IPS-NIHi7 (cell line): ENCODE measurements at regions not wholly inside any gene's neighbourhood (a gene's known extent, or its start where the extent isn't known, plus 50 kb on each side); places are given as distances from the start of the nearest gene placed in this dataset.

Experiments
- DNase-seq: peaks from one replicate; pipeline ENCODE4 v3.0.0; 2012; ENCODE audit warnings: mixed read lengths; ENCODE audit errors: extremely low spot score

GRCh38 chr3:14590569-14590968, 50.4 kb upstream of the GRIP2 start:
- DNase-seq: no peak

DNA sequence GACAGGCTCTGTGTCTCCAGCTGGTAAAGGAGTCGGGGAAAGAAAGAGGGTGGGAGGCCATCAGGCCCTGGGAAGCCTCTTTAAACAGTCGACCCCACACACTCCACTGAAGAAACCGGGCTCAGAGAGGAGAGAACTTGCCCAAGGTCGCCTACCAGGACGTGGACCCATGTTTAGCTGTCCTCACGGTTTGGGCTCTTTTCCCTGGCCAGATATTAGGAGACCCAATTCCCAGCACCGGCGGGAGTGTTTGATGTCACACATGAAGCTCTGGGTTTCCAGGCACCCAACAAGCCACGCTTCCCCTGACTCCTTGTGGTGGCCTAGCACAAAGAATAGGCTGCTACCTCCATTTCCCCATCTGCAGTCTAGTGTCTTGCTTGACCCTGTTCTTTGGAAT, 52.2 kb upstream of the GRIP2 start:
- DNase-seq: no peak

GRCh38 chr3:14592836-14593235, 52.7 kb upstream of the GRIP2 start:
- no peak for DNase-seq

DNA sequence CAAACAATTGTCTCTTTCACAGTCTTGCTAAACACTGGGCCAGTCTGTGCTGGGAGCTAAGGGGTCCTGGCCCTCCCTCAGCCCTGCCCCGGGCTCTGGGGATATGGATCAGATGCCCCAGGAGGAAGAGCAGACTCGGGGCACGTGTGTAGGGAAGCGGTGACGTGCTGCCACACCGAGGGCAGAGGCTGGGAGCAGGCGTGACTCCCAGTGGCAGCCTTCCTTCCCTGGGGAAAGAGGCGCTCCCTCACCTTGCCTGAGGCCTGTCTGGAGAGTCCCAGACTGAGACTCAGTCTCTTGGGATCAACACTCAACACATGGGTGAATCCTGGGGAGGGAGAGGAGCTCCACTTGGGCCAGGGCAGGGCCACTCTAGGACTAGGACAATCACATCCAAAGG, 54.1 kb upstream of the GRIP2 start:
- no peak for DNase-seq

DNA sequence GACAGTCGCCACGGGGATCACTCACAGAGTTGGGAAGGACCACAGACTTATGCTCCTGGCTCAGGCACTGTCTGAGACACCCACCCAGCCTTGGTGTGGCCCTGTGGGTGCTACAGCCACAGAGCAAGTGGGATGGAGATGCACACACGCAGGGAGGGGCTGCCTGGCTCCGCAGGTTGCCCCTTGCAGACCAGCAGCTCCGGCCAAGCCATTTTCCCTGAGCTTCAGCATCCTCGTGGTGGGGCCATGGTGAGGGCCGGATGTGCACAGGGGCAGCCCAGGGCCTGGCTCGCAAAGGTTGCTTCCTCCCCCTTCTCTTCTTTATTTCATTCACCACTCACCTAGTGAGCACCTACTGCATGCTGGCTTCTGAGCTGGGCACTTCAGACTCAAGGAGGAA, 55.4 kb upstream of the GRIP2 start:
- DNase-seq: no peak

DNA sequence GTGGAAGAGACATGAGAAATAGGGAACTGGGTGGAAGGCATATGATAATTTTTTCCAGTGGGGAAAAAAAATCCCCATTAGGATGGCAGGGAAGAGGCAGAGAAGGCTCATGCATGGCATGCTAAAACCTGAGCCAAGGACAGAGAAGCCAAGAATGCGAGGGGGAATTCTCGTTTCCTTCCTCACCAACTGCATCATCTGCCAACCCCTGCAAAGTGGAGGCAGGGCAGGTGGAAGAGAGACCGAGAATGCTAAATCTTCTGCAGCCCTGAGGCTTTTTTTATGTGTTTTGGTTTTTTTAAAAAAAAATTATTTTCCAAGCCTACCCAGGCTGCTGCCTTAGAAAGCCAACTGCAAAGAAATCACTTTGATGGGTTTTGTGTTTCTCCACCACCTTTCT, 54.3 kb upstream of the CCDC174 start:
- DNase-seq: no peak

DNA sequence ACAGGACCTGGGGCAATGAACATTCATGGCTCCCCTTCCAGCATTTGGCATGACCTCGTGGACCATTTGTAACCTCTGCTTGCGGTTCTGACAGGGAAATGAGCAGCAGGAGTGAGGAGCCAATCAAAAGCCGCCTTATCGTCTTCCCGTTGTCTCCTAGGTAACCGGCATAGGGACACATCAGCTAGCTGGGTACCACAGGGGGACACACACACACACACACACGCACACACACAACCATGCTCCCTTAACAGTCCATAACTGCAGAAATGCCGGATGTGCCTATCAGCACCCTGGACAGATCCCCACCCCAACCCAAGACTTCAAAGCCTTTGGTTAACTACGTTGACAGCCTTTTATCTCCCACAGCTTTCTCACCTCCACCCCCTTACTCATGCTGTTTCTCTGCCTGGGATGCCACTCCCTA, 53.4 kb upstream of the CCDC174 start:
- DNase-seq: peak; percentile 79

GRCh38 chr3:14599488-14599887, 52.1 kb upstream of the CCDC174 start:
- DNase-seq: no peak

GRCh38 chr3:14600075-14600474, 51.5 kb upstream of the CCDC174 start:
- DNase-seq: no peak

DNA sequence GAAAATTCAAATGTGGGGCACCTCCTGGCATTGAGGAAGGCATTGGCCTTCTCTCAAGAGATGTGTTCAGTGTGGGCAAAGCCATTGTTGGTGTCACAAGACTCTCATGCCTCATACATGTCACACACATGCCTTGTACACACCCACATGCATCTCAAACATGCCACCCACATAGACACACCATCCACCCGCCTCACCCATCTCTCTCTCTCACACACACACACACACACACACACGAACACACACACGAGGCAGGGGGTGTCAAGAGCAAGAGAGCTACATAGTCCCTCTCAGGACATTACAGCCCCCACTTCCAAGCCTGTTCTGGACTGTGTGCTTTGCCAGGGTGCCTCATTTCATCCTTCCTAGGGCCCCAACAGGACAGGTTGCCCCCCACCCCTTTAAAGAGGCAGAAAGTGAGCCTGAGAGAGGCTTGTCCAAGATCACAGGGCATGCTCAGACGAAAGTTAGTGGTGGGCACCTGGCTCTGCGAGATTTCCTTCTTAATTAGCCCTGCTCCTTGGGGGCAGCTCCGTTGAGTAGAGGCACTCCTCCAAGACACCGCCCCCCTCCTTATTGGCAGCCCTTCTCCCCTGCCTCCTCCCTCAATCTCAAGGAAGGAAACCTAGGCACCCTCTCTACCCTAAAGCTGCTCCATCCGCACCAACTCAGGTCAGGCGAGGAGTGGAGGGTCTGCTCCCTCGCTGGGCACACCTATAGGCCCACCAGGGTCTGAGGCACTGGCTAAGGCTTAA, 50.5 kb upstream of the CCDC174 start:
- DNase-seq: no peak

DNA sequence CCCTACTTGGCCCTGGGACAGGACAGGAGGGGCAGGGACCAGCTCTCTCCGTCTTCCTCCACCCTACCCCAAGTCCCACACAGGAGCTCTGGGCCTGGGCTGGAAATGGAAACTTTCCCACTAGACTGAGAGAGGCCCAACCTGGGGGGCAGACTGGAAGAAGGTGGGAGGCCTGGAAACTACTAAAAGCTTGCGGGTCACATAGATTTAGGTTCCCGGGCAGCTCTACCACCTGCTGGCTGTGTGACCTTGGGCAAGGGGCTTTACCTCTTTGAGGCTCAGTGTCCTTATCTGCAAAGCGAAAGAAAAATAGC, 49.9 kb upstream of the CCDC174 start:
- no peak for DNase-seq
